Retinal pigment epithelial cell (primary cell): ENCODE measurements at regions not wholly inside any gene's neighbourhood (a gene's known extent, or its start where the extent isn't known, plus 50 kb on each side); places are given as distances from the start of the nearest gene placed in this dataset.

Experiments used
- DNase-seq: peaks from one replicate; pipeline ENCODE4 v3.0.0-alpha.2; 2010; ENCODE audit warnings: low read depth
- H3K4me3 ChIP-seq: 2 replicates; pipeline ENCODE4 v1.5.1; 2011; ENCODE audit warnings: mild to moderate bottlenecking, low read length, control low read depth, moderate library complexity
- CTCF ChIP-seq: conservative IDR thresholded peaks from 2 replicates; pipeline ENCODE4 v1.5.1; 2011; ENCODE audit warnings: low read depth, low read length, control low read depth, inconsistent platforms

GRCh38 chr4:126227428-126227827 is 912.7 kb downstream of the FAT4 start:
- no peak for DNase-seq
- H3K4me3 ChIP-seq, result no peak overlapping the region
- TF ChIP-seq CTCF, result no peak

DNA sequence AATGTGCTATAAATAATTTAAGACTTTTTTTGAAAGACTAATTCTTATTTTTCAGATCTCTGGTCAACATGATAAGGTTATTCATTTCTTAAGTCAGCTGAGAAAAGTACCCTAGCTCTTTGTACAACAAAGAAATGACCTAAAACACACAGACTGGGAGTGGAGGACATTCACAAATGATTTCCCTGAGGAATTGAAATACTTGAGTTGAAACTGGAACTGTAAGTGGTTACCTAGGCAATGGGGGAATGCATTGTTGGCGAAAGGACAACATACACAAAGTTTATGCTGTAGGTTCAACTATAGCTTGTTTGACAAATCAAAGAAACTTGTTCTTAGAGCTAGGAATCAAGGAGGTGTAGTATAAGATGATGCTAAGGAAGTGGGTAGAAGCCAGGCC is 915.5 kb downstream of the FAT4 start:
- DNase-seq, result no peak
- TF ChIP-seq CTCF, result no peak
- no peak overlapping the region for H3K4me3 ChIP-seq

DNA sequence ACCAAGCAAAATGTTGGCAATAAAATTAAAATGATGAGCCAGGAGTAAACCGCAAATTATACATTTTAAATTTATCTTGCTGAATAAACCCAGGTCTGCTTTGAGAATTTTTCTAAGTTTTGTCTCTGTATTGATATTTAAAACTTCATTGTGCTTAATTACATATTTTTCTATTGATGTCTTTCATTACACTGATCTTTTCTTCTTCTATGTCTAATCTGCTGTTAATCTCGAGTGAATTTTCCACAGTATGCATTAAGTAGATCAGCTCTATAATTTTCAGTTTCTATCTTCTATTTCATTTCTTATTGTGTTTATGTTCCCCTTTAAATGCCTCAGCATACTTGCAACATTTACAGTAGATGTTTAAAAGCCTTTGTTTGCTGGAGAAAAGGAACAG is 918.7 kb downstream of the FAT4 start:
- H3K4me3 ChIP-seq, result no peak overlapping the region
- no peak for TF ChIP-seq CTCF

GRCh38 chr4:126238013-126238412 is 923.3 kb downstream of the FAT4 start:
- TF ChIP-seq CTCF, result no peak
- no peak for DNase-seq
- no peak overlapping the region for H3K4me3 ChIP-seq

More for the DNA sequence above, 918.7 kb downstream of the FAT4 start:
- DNase-seq, result no peak

GRCh38 chr4:126241634-126242033 is 926.9 kb downstream of the FAT4 start:
- no peak for TF ChIP-seq CTCF
- DNase-seq, result no peak

DNA sequence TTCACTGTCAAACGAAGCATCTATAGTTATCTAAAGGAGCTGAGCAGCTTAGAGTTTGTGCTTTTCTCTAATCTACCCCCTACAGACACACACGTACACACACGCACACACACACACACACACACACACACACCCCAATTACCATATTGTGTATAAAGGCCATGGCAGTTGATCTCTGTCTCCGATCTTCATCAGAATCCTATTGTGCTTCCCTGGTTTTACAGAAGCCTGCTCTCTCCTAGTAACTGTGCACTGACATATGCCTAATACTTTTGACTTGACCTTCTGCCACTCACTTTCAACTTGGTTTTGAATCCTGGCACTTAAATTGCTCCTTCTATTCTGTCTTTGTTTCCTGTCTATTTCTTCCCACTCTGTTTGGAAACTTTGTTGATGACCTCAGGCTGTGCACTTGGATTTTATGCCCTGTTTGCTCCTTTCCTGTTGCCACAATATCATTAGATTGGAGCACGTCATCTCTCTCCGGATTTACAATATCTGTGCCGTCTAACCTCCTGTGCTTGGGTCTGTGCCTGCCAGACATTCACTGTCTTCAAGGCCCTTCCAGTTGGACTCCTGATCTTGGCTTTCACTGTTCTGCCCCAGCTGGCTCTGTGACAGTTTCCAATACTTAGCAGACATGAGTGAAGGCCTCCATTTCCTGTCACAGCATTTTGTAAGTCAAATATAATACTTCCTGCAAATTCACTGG is 928.1 kb downstream of the FAT4 start:
- TF ChIP-seq CTCF, result no peak
- DNase-seq, result no peak
- no peak overlapping the region for H3K4me3 ChIP-seq

More at GRCh38 chr4:126241634-126242033, 926.9 kb downstream of the FAT4 start:
- no peak overlapping the region for H3K4me3 ChIP-seq

GRCh38 chr4:126247409-126247808 is 932.7 kb downstream of the FAT4 start:
- no peak for DNase-seq

More at GRCh38 chr4:126247409-126247808, 932.7 kb downstream of the FAT4 start:
- H3K4me3 ChIP-seq, result no peak overlapping the region
- TF ChIP-seq CTCF, result no peak
